ENCODE measurements at regions not wholly inside any gene's neighbourhood (a gene's known extent, or its start where the extent isn't known, plus 50 kb on each side); places are given as distances from the start of the nearest gene placed in this dataset.
"Not testable (repeated sequence)": the region's sequence is repeated elsewhere in the genome, so short reads cannot be mapped to it uniquely, and the experiment has no call there.

GRCh38 chr4:121616449-121616848 lies 80.3 kb downstream of the ANXA5 start:
- DNase-seq: not testable (repeated sequence)

- DNase-seq: no peak
Observed at GRCh38 chr4:121614101-121614500, 82.7 kb downstream of the ANXA5 start.

- DNase-seq: no peak
Observed at GRCh38 chr4:121599049-121599448, 97.7 kb downstream of the ANXA5 start.

- DNase-seq: no peak
Observed at GRCh38 chr4:121597346-121597934, 99.3 kb downstream of the ANXA5 start.

- DNase-seq: no peak
Observed at GRCh38 chr4:121594796-121595526, 101.8 kb downstream of the ANXA5 start.

GRCh38 chr4:121593760-121594159 lies 103.0 kb downstream of the ANXA5 start:
- DNase-seq: no peak

- not testable (repeated sequence) for DNase-seq
Observed at GRCh38 chr4:121592257-121592656, 104.5 kb downstream of the ANXA5 start.

GRCh38 chr4:121584836-121585235 lies 111.9 kb downstream of the ANXA5 start:
- DNase-seq: no peak

- no peak for DNase-seq
Observed at GRCh38 chr4:121583396-121583795, 113.4 kb downstream of the ANXA5 start.

- DNase-seq: no peak
Observed at GRCh38 chr4:121582296-121582695, 114.5 kb downstream of the ANXA5 start.

GRCh38 chr4:121575392-121575791 lies 121.4 kb downstream of the ANXA5 start:
- not testable (repeated sequence) for DNase-seq

- DNase-seq: no peak
Observed at GRCh38 chr4:121574618-121575017, 122.2 kb downstream of the ANXA5 start.

- no peak for DNase-seq
Observed at GRCh38 chr4:121567748-121568147, 129.0 kb downstream of the ANXA5 start.

GRCh38 chr4:121564840-121565375 lies 131.9 kb downstream of the ANXA5 start:
- DNase-seq: no peak

- no peak for DNase-seq
Observed at GRCh38 chr4:121562811-121563210, 134.0 kb downstream of the ANXA5 start.

- no peak for DNase-seq
Observed at GRCh38 chr4:121555315-121556107, 141.3 kb downstream of the ANXA5 start.

- DNase-seq: no peak
Observed at GRCh38 chr4:121554382-121554781, 142.4 kb downstream of the ANXA5 start.

GRCh38 chr4:121551881-121552280 lies 144.9 kb downstream of the ANXA5 start:
- DNase-seq: no peak

GRCh38 chr4:121551271-121551670 lies 145.5 kb downstream of the ANXA5 start:
- no peak for DNase-seq

- no peak for DNase-seq
Observed at GRCh38 chr4:121541696-121542095, 155.1 kb downstream of the ANXA5 start.

GRCh38 chr4:121535351-121535750 lies 154.5 kb upstream of the QRFPR start:
- no peak for DNase-seq

- DNase-seq: no peak
Observed at GRCh38 chr4:121534187-121534586, 153.4 kb upstream of the QRFPR start.

GRCh38 chr4:121526509-121526908 lies 145.7 kb upstream of the QRFPR start:
- no peak for DNase-seq
